ENCODE measurements at regions not wholly inside any gene's neighbourhood (a gene's known extent, or its start where the extent isn't known, plus 50 kb on each side); places are given as distances from the start of the nearest gene placed in this dataset.

GRCh38 chr3:174441588-174442301 is 417.4 kb upstream of the NAALADL2 start:
- no peak for TF ChIP-seq CTCF (conservative IDR thresholded peaks at IDR 0.05; ENCODE audit: low read length)
- no peak for TF ChIP-seq EZH2phosphoT487 (IDR thresholded peaks at IDR 0.05; ENCODE audit: borderline replicate concordance, low read depth, low read length)
